GM23248 (cell line): ENCODE measurements at regions not wholly inside any gene's neighbourhood (a gene's known extent, or its start where the extent isn't known, plus 50 kb on each side); places are given as distances from the start of the nearest gene placed in this dataset.
A peak's percentile ranks its signal among the peaks of the same experiment; 100 is the strongest.

Experiments
- DNase-seq: peaks from one replicate; pipeline ENCODE4 v3.0.0-alpha.2; 2015
- H2AFZ ChIP-seq: fragments of 200-600 bp; sonication (generic); 2 replicates; pipeline ENCODE4 v1.6.1; 2016; ENCODE audit warnings: antibody characterized with exemption
- H3F3A ChIP-seq: fragments of 200-600 bp; sonication (generic); 2 replicates; pipeline ENCODE4 v1.6.1; 2016; ENCODE audit warnings: mild to moderate bottlenecking, antibody characterized with exemption, mixed run types; ENCODE audit not compliant: insufficient read depth
- H3K27ac ChIP-seq: fragments of 200-600 bp; sonication (generic); 2 replicates; pipeline ENCODE4 v1.5.1; 2016; ENCODE audit warnings: mild to moderate bottlenecking
- H3K27me3 ChIP-seq: fragments of 200-600 bp; sonication (generic); replicated peaks from 2 replicates; pipeline ENCODE4 v1.6.1; 2016; ENCODE audit warnings: mild to moderate bottlenecking; ENCODE audit not compliant: insufficient read depth
- H3K36me3 ChIP-seq: fragments of 200-600 bp; sonication (generic); 2 replicates; pipeline ENCODE4 v1.6.1; 2016; ENCODE audit warnings: low read depth, mild to moderate bottlenecking
- H3K4me1 ChIP-seq: fragments of 200-600 bp; sonication (generic); 2 replicates; pipeline ENCODE4 v1.6.1; 2016; ENCODE audit warnings: mild to moderate bottlenecking; ENCODE audit not compliant: insufficient read depth
- H3K4me2 ChIP-seq: fragments of 200-600 bp; sonication (generic); one replicate; pipeline ENCODE4 v1.6.1; 2016; ENCODE audit warnings: mild to moderate bottlenecking; ENCODE audit not compliant: unreplicated experiment
- H3K4me3 ChIP-seq: fragments of 200-600 bp; sonication (generic); 2 replicates; pipeline ENCODE4 v1.5.1; 2016; ENCODE audit warnings: mild to moderate bottlenecking
- H3K79me2 ChIP-seq: fragments of 200-600 bp; sonication (generic); 2 replicates; pipeline ENCODE4 v1.6.1; 2016; ENCODE audit warnings: mild to moderate bottlenecking; ENCODE audit not compliant: insufficient read depth
- H3K9ac ChIP-seq: fragments of 200-600 bp; sonication (generic); 2 replicates; pipeline ENCODE4 v1.6.1; 2016; ENCODE audit warnings: mild to moderate bottlenecking
- H3K9me2 ChIP-seq: fragments of 200-600 bp; sonication (generic); 2 replicates; pipeline ENCODE4 v1.6.1; 2016; ENCODE audit warnings: mixed run types, mild to moderate bottlenecking, moderate library complexity; ENCODE audit not compliant: insufficient read depth
- H3K9me3 ChIP-seq: fragments of 200-600 bp; sonication (generic); one replicate; pipeline ENCODE4 v1.6.1; 2017; ENCODE audit warnings: low read depth
- H4K20me1 ChIP-seq: fragments of 200-600 bp; sonication (generic); 2 replicates; pipeline ENCODE4 v1.6.0; 2016; ENCODE audit not compliant: insufficient read depth
- EZH2 ChIP-seq: fragments of 200-600 bp; sonication (generic); IDR thresholded peaks from 2 replicates; pipeline ENCODE4 v1.6.1; 2018; ENCODE audit warnings: antibody characterized with exemption, mild to moderate bottlenecking; ENCODE audit not compliant: insufficient read depth, poor library complexity, severe bottlenecking
- EZH2phosphoT487 ChIP-seq: fragments of 200-600 bp; sonication (generic); IDR thresholded peaks from 2 replicates; pipeline ENCODE4 v1.6.1; 2018; ENCODE audit warnings: antibody characterized with exemption, moderate library complexity, mild to moderate bottlenecking, low read depth; ENCODE audit not compliant: insufficient read depth
- WGBS, 2 experiments: methylation state at CpG; one replicate each; pipeline ENCODE4 v1.1.6; 2015 to 2017; ENCODE audit warnings: low lambda C conversion rate in 2 of 2, low coverage in 1 of 2; ENCODE audit errors: missing lambda C conversion rate in 2 of 2; 5-methylcytosine and 5-hydroxymethylcytosine counted together
- in situ Hi-C: fragments of 300-500 bp; cut with MboI; formaldehyde crosslinking; loops from 2 replicates; pipeline ENCODE4 v1.15.0; 2020

- Histone ChIP-seq H3K79me2 (no peaks in the 10 kb centered on the region), H3K27ac (no peak overlapping the region), H3K9ac (no peak overlapping the region), H3K9me3 (no peaks in the 10 kb centered on the region), H3K9me2 (no peaks in the 10 kb centered on the region), H3K4me3 (no peak overlapping the region), H3K4me2 (no peak overlapping the region), H4K20me1 (no peaks in the 10 kb centered on the region), H2AFZ (no peak overlapping the region), H3K36me3 (no peaks in the 10 kb centered on the region), H3K4me1 (no peaks in the 10 kb centered on the region), H3F3A (no peaks in the 10 kb centered on the region), H3K27me3 (no peaks in the 10 kb centered on the region)
- 83 to 85% methylated on average over 6 of the region's 6 CpGs for WGBS, 2 experiments
- no peak for DNase-seq
- in situ Hi-C loops = no loop called here
- TF ChIP-seq EZH2phosphoT487 (no peak), EZH2 (no peak)
Measured at GRCh38 chr5:8473827-8474568, 605.0 kb downstream of the MTRR start.

- H3K4me3 ChIP-seq = no peak overlapping the region
- no peaks in the 10 kb centered on the region for H4K20me1 ChIP-seq
- H3K27ac ChIP-seq = no peak overlapping the region
- no peaks in the 10 kb centered on the region for H3K9me2 ChIP-seq
- H3K27me3 ChIP-seq = no peaks in the 10 kb centered on the region
- 90% methylated on average over 1 of the region's 1 CpG for WGBS, 2 experiments
- no peak for DNase-seq
- H3K4me2 ChIP-seq = no peak overlapping the region
- in situ Hi-C loops = no loop called here
- TF ChIP-seq EZH2 (no peak), EZH2phosphoT487 (no peak)
- no peak overlapping the region for H3K9ac ChIP-seq
- H3K9me3 ChIP-seq = no peaks in the 10 kb centered on the region
- H3F3A ChIP-seq = no peaks in the 10 kb centered on the region
- no peaks in the 10 kb centered on the region for H3K36me3 ChIP-seq
- H2AFZ ChIP-seq = no peak overlapping the region
- H3K79me2 ChIP-seq = no peaks in the 10 kb centered on the region
- no peaks in the 10 kb centered on the region for H3K4me1 ChIP-seq
Measured at GRCh38 chr5:8474569-8474930, 605.6 kb downstream of the MTRR start.

- WGBS, 2 experiments = 34 to 36% methylated on average over 2 of the region's 2 CpGs
- Histone ChIP-seq H3K79me2 (no peaks in the 10 kb centered on the region), H3F3A (no peaks in the 10 kb centered on the region), H3K9ac (no peak overlapping the region), H3K9me3 (no peaks in the 10 kb centered on the region), H4K20me1 (no peaks in the 10 kb centered on the region), H3K27ac (no peak overlapping the region), H3K27me3 (no peaks in the 10 kb centered on the region), H3K4me3 (no peak overlapping the region), H2AFZ (no peak overlapping the region), H3K9me2 (no peaks in the 10 kb centered on the region), H3K4me2 (no peak overlapping the region), H3K36me3 (no peaks in the 10 kb centered on the region), H3K4me1 (no peaks in the 10 kb centered on the region)
- TF ChIP-seq EZH2 = no peak
- TF ChIP-seq EZH2phosphoT487 = no peak
- DNase-seq = no peak
- in situ Hi-C loops = no loop called here
Measured at GRCh38 chr5:8478326-8478725, 609.4 kb downstream of the MTRR start.

- Histone ChIP-seq H3K9ac (no peak overlapping the region), H3K9me3 (no peaks in the 10 kb centered on the region), H3K27me3 (no peaks in the 10 kb centered on the region), H4K20me1 (no peaks in the 10 kb centered on the region), H3K4me1 (no peaks in the 10 kb centered on the region), H3K9me2 (no peaks in the 10 kb centered on the region), H3K36me3 (no peaks in the 10 kb centered on the region), H3K4me2 (no peak overlapping the region), H3F3A (no peaks in the 10 kb centered on the region), H3K27ac (no peak overlapping the region), H3K79me2 (no peaks in the 10 kb centered on the region), H3K4me3 (no peak overlapping the region), H2AFZ (no peak overlapping the region)
- TF ChIP-seq EZH2phosphoT487 (no peak), EZH2 (no peak)
- 48 to 58% methylated on average over 2 of the region's 2 CpGs for WGBS, 2 experiments
- DNase-seq = no peak
- in situ Hi-C loops = no loop called here
Measured at GRCh38 chr5:8481007-8481406, 612.1 kb downstream of the MTRR start.

GRCh38 chr5:8491254-8491653, 622.3 kb downstream of the MTRR start:
- Histone ChIP-seq H3K27ac (no peak overlapping the region), H3K79me2 (no peaks in the 10 kb centered on the region), H3K9me3 (no peaks in the 10 kb centered on the region), H3K27me3 (0 out of 2 replicates have a peak, but pooled peaks cover 3% of the 10 kb centered on the region), H3K9me2 (no peaks in the 10 kb centered on the region), H2AFZ (no peak overlapping the region), H3F3A (no peaks in the 10 kb centered on the region), H3K4me3 (no peak overlapping the region), H3K4me2 (no peak overlapping the region), H3K4me1 (no peaks in the 10 kb centered on the region), H3K36me3 (no peaks in the 10 kb centered on the region), H3K9ac (no peak overlapping the region), H4K20me1 (no peaks in the 10 kb centered on the region)
- peak; percentile 22 for DNase-seq
- in situ Hi-C loops = no loop called here
- TF ChIP-seq EZH2 = no peak
- no peak for TF ChIP-seq EZH2phosphoT487
